Endothelial cell of umbilical vein (primary cell): ENCODE measurements at regions not wholly inside any gene's neighbourhood (a gene's known extent, or its start where the extent isn't known, plus 50 kb on each side); places are given as distances from the start of the nearest gene placed in this dataset.

Experiments
- BruUV-seq: library from RNA; stranded (reverse); fragments of 400-500 nt; replicated peaks from 2 replicates; lab custom pipeline; 2021; lab: Mats Ljungman, UMichigan
- CTCF ChIA-PET: fragments of 300-600, 350-600 bp; sonication (Branson Sonifier 250); formaldehyde crosslinking; loops from one replicate; lab custom pipeline; 2021; ENCODE audit warnings: antibody characterized with exemption, inconsistent platforms; lab: Charles Lee
- POLR2A ChIA-PET: fragments of 300-600, 350-600 bp; sonication (Branson Sonifier 250); formaldehyde crosslinking; loops from one replicate; lab custom pipeline; 2021; ENCODE audit warnings: antibody characterized with exemption, inconsistent platforms; lab: Charles Lee
- DNase-seq: peaks from one replicate; pipeline ENCODE4 v3.0.0-alpha.2; 2011; ENCODE audit warnings: low read depth, low spot score
- FAIRE-seq: peaks from 2 replicates; lab custom pipeline; 2011; peaks lifted over from hg19 to GRCh38; lab: Jason Lieb, UNC
- H2AFZ ChIP-seq: 2 replicates; pipeline ENCODE4 v1.6.0; 2012; ENCODE audit warnings: low read depth, low read length, control low read depth, inconsistent platforms
- H3K27ac ChIP-seq: 2 replicates; pipeline ENCODE4 v1.5.1; 2011; ENCODE audit warnings: low read depth, mild to moderate bottlenecking, control low read depth, low read length, moderate library complexity; ENCODE audit not compliant: insufficient read depth
- H3K27me3 ChIP-seq, 2 experiments: 2 replicates each; pipeline versions ENCODE4 v1.6.0 to v1.6.1; 2011; ENCODE audit warnings: low read length in 2 of 2, mixed read lengths in 1 of 2; ENCODE audit not compliant: control insufficient read depth in 2 of 2, insufficient read depth in 2 of 2
- H3K36me3 ChIP-seq, 2 experiments: 2 replicates in 1 of 2; 3 replicates in 1 of 2; pipeline ENCODE4 v1.5.1; 2011; ENCODE audit warnings: low read length in 2 of 2, mild to moderate bottlenecking in 1 of 2, moderate library complexity in 1 of 2; ENCODE audit not compliant: control insufficient read depth in 2 of 2, insufficient read depth in 2 of 2; ENCODE audit errors: extremely low read depth in 1 of 2
- H3K4me1 ChIP-seq: 3 replicates; pipeline ENCODE4 v1.5.1; 2011; ENCODE audit warnings: mild to moderate bottlenecking, low read length; ENCODE audit not compliant: control insufficient read depth, insufficient read depth; ENCODE audit errors: extremely low read depth
- H3K4me2 ChIP-seq: 2 replicates; pipeline ENCODE4 v1.6.1; 2011; ENCODE audit warnings: low read length, control low read depth, mixed read lengths; ENCODE audit not compliant: insufficient read depth
- H3K4me3 ChIP-seq, 3 experiments: fragments of 200-600 bp in 1 of 3; sonication (generic), shearing (Covaris generic) in 1 of 3; replicated peaks in 1 of 3; 2 replicates each; pipeline ENCODE4 v1.5.1; 2011 to 2016; ENCODE audit warnings: control low read depth in 3 of 3, low read length in 3 of 3, mild to moderate bottlenecking in 2 of 3, inconsistent platforms in 1 of 3, low read depth in 1 of 3, moderate library complexity in 1 of 3; ENCODE audit not compliant: insufficient read depth in 1 of 3
- H3K79me2 ChIP-seq: 2 replicates; pipeline ENCODE4 v1.6.0; 2012; ENCODE audit warnings: low read length, inconsistent platforms; ENCODE audit not compliant: control insufficient read depth, insufficient read depth
- H3K9ac ChIP-seq: replicated peaks from 2 replicates; pipeline ENCODE3; 2011; ENCODE audit warnings: low read length, control low read depth; ENCODE audit not compliant: insufficient read depth; ENCODE audit errors: extremely low read depth
- H3K9me1 ChIP-seq: replicated peaks from 3 replicates; pipeline ENCODE4 v1.6.0; 2011; ENCODE audit warnings: mild to moderate bottlenecking, low read length; ENCODE audit not compliant: control insufficient read depth, insufficient read depth; ENCODE audit errors: extremely low read depth
- H3K9me3 ChIP-seq: replicated peaks from 2 replicates; pipeline ENCODE4 v1.5.1; 2012; ENCODE audit warnings: low read length, inconsistent platforms; ENCODE audit not compliant: control insufficient read depth, insufficient read depth
- H4K20me1 ChIP-seq: replicated peaks from 2 replicates; pipeline ENCODE3; 2011; ENCODE audit warnings: mild to moderate bottlenecking, low read length; ENCODE audit not compliant: control insufficient read depth, insufficient read depth; ENCODE audit errors: extremely low read depth
- EZH2 ChIP-seq: IDR thresholded peaks from 2 replicates; pipeline ENCODE4 v1.6.1; 2012; ENCODE audit warnings: borderline replicate concordance, low read depth, mild to moderate bottlenecking, moderate library complexity, low read length, inconsistent platforms; ENCODE audit not compliant: severe bottlenecking
- FOS ChIP-seq: IDR thresholded peaks from 2 replicates; pipeline ENCODE4 v1.6.1; 2011; ENCODE audit warnings: mild to moderate bottlenecking, low read length, moderate library complexity, borderline replicate concordance; ENCODE audit not compliant: insufficient read depth
- GATA2 ChIP-seq: IDR thresholded peaks from 2 replicates; pipeline ENCODE4 v1.7.0; 2011; ENCODE audit warnings: low read depth, mild to moderate bottlenecking, moderate library complexity, mixed read lengths, low read length; ENCODE audit not compliant: insufficient read length, insufficient read depth
- JUN ChIP-seq: IDR thresholded peaks from 2 replicates; pipeline ENCODE4 v1.6.1; 2011; ENCODE audit warnings: borderline replicate concordance, low read depth; ENCODE audit not compliant: insufficient read length, insufficient read depth
- MYC ChIP-seq: IDR thresholded peaks from one replicate; pipeline ENCODE4 v1.6.1; 2011; ENCODE audit warnings: mild to moderate bottlenecking, low read depth, low read length
- POLR2A ChIP-seq: IDR thresholded peaks from 2 replicates; pipeline ENCODE4 v1.6.1; 2012; ENCODE audit warnings: low read depth, mild to moderate bottlenecking, control low read depth, low read length
- POLR2AphosphoS5 ChIP-seq: IDR thresholded peaks from 2 replicates; pipeline ENCODE4 v1.6.1; 2012; ENCODE audit warnings: low read depth, mild to moderate bottlenecking, control low read depth, low read length, moderate library complexity; ENCODE audit not compliant: insufficient read depth
- dilution Hi-C: fragments of 300-500 bp; cut with MboI; formaldehyde crosslinking; loops from one replicate; pipeline ENCODE4 v1.15.0; 2019; ENCODE audit warnings: low sequenced_read_pairs; ENCODE audit not compliant: extremely low pct_ligation_motif_present
- intact Hi-C: fragments of 100-400 bp; cut with micrococcal nuclease; formaldehyde crosslinking; loops from one replicate; pipeline ENCODE4 v1.10.0; 2022
- TF ChIP-seq, protein P1 (sequence below), 2 donors: IDR thresholded peaks; 1 replicate in 1 of 2; 2 replicates in 1 of 2; pipeline ENCODE4 v1.5.1; 2011; ENCODE audit warnings: low read length in 2 of 2, mild to moderate bottlenecking in 2 of 2, moderate library complexity in 2 of 2, control low read depth in 1 of 2, inconsistent platforms in 1 of 2, low read depth in 1 of 2; ENCODE audit not compliant: insufficient read depth in 1 of 2; ENCODE audit errors: extremely low read depth in 1 of 2
- TF ChIP-seq, protein P2 (sequence below): IDR thresholded peaks from 2 replicates; pipeline ENCODE4 v1.6.1; 2011; ENCODE audit not compliant: insufficient read depth, insufficient read length

DNA sequence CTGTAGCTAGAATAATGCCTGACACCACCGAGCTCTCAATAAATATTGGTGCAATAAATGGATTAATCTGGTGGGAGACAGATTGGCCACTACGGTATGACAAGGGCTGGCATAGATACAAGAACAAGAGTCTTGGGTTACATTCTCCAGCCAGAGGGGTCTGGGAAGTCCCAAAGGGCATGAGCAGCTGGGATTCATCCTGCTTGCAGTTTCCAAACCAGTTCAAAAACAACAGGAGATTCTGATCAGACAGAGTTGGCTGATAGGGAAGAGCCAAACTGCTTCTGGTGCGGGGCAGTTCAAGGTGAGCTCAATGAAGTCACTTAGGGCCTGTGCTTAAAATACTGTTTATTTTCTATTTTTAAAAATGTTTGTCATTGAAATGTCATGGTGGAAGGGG lies 266.9 kb downstream of the TNS1 start:
- Histone ChIP-seq H3K4me3 (no peak overlapping the region), H2AFZ (no peak overlapping the region), H4K20me1 (no peaks in the 10 kb centered on the region), H3K9ac (no peak overlapping the region), H3K27ac (no peak overlapping the region), H3K4me2 (no peak overlapping the region), H3K9me1 (no peaks in the 10 kb centered on the region), H3K9me3 (no peaks in the 10 kb centered on the region), H3K36me3 (no peaks in the 10 kb centered on the region), H3K4me1 (no peaks in the 10 kb centered on the region), H3K27me3 (no peaks in the 10 kb centered on the region), H3K79me2 (no peaks in the 10 kb centered on the region)
- TF ChIP-seq POLR2A = no peak
- no peak for TF ChIP-seq FOS
- no peak for TF ChIP-seq POLR2AphosphoS5
- no peak for TF ChIP-seq EZH2
- dilution Hi-C loops (no loop called here), intact Hi-C loops (no loop called here)
- DNase-seq (no peak), FAIRE-seq (no peak)
- ChIA-PET POLR2A (no interaction called here), CTCF (interaction anchor here (1.3 to 1.4 kb wide), 2 partner anchors 21 to 23 kb away, joined by 4 to 5 read pairs; no protein-coding TSS in a partner anchor)
- BruUV-seq = no TSS peak

DNA sequence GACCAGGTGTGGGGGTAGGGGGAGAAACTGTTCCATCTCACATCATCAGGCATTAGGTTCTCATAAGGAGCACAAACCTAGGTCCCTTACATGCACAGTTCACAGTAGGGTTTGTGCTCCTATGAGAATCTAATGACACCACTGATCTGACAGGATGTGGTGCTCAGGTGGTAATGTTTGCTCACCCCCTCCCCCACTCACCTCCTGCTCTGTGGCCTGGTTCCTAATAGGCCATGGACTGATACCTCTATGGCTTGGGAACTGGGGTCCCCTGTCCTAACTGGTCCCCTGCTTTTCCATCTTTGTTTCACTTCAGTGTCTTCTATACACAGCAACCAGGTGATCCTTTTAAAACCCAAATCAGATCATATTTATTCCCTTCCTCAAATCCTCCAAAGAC lies 267.8 kb downstream of the TNS1 start:
- DNase-seq (no peak), FAIRE-seq (no peak)
- H3K9ac ChIP-seq = no peak overlapping the region
- intact Hi-C loops = no loop called here
- no peaks in the 10 kb centered on the region for H3K4me1 ChIP-seq
- H3K27me3 ChIP-seq = no peaks in the 10 kb centered on the region
- no peaks in the 10 kb centered on the region for H3K9me3 ChIP-seq
- H3K4me2 ChIP-seq = no peak overlapping the region
- ChIA-PET CTCF (interaction anchor here (1.4 kb wide), 1 partner anchor 22 kb away, joined by 5 read pairs; no protein-coding TSS in a partner anchor), POLR2A (no interaction called here)
- no peaks in the 10 kb centered on the region for H4K20me1 ChIP-seq
- dilution Hi-C loops = no loop called here
- H2AFZ ChIP-seq = no peak overlapping the region
- no peak overlapping the region for H3K27ac ChIP-seq
- no peaks in the 10 kb centered on the region for H3K79me2 ChIP-seq
- H3K9me1 ChIP-seq = no peaks in the 10 kb centered on the region
- no TSS peak for BruUV-seq
- no peak overlapping the region for H3K4me3 ChIP-seq
- H3K36me3 ChIP-seq = no peaks in the 10 kb centered on the region
- TF ChIP-seq, protein P1, sequence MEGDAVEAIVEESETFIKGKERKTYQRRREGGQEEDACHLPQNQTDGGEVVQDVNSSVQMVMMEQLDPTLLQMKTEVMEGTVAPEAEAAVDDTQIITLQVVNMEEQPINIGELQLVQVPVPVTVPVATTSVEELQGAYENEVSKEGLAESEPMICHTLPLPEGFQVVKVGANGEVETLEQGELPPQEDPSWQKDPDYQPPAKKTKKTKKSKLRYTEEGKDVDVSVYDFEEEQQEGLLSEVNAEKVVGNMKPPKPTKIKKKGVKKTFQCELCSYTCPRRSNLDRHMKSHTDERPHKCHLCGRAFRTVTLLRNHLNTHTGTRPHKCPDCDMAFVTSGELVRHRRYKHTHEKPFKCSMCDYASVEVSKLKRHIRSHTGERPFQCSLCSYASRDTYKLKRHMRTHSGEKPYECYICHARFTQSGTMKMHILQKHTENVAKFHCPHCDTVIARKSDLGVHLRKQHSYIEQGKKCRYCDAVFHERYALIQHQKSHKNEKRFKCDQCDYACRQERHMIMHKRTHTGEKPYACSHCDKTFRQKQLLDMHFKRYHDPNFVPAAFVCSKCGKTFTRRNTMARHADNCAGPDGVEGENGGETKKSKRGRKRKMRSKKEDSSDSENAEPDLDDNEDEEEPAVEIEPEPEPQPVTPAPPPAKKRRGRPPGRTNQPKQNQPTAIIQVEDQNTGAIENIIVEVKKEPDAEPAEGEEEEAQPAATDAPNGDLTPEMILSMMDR (IDR thresholded peaks at IDR 0.05; ENCODE audit: extremely low read depth in 1 of 2, insufficient read depth in 1 of 2, low read depth in 1 of 2, low read length in 2 of 2) = no peak
- TF ChIP-seq FOS = no peak
- TF ChIP-seq MYC = no peak
- no peak for TF ChIP-seq JUN
- TF ChIP-seq POLR2AphosphoS5 = no peak
- TF ChIP-seq GATA2 = no peak
- no peak for TF ChIP-seq POLR2A
- TF ChIP-seq, protein P2, sequence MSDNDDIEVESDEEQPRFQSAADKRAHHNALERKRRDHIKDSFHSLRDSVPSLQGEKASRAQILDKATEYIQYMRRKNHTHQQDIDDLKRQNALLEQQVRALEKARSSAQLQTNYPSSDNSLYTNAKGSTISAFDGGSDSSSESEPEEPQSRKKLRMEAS = no peak
- no peak for TF ChIP-seq EZH2
